DND-41 (cell line): ENCODE measurements at regions not wholly inside any gene's neighbourhood (a gene's known extent, or its start where the extent isn't known, plus 50 kb on each side); places are given as distances from the start of the nearest gene placed in this dataset.
"Not testable (repeated sequence)": the region's sequence is repeated elsewhere in the genome, so short reads cannot be mapped to it uniquely, and the experiment has no call there.

Experiments used
- ATAC-seq: fragments of 200-7000 bp; cut with Tn5 transposase; 3 replicates; pipeline ENCODE4 v1.9.1; 2021; ENCODE audit warnings: low read depth; ENCODE audit not compliant: insufficient read depth
- DNase-seq: peaks from one replicate; pipeline ENCODE4 v3.0.0-alpha.2; 2020
- H2AFZ ChIP-seq: 2 replicates; pipeline ENCODE4 v1.6.0; 2012; ENCODE audit warnings: low read depth, low read length
- H3K27ac ChIP-seq: 2 replicates; pipeline ENCODE4 v1.5.1; 2012; ENCODE audit warnings: low read length, inconsistent platforms
- H3K27me3 ChIP-seq: fragments of 200-600 bp; sonication (generic); 2 replicates; pipeline ENCODE4 v1.6.0; 2012; ENCODE audit warnings: low read length, mild to moderate bottlenecking, inconsistent platforms; ENCODE audit not compliant: insufficient read depth, poor library complexity
- H3K36me3 ChIP-seq: 2 replicates; pipeline ENCODE4 v1.5.1; 2012; ENCODE audit warnings: low read length, inconsistent platforms; ENCODE audit not compliant: insufficient read depth
- H3K4me1 ChIP-seq: 2 replicates; pipeline ENCODE4 v1.5.1; 2012; ENCODE audit warnings: mild to moderate bottlenecking, low read length; ENCODE audit not compliant: insufficient read depth
- H3K4me2 ChIP-seq: 2 replicates; pipeline ENCODE4 v1.6.0; 2012; ENCODE audit warnings: mild to moderate bottlenecking, moderate library complexity, low read length, inconsistent platforms; ENCODE audit not compliant: insufficient read depth
- H3K4me3 ChIP-seq, 2 experiments: fragments of 200-600 bp in 1 of 2; shearing (Covaris generic) in 1 of 2; 2 replicates each; pipeline ENCODE4 v1.5.1; 2012 to 2016; ENCODE audit warnings: inconsistent platforms in 2 of 2, low read length in 2 of 2, mild to moderate bottlenecking in 2 of 2, low read depth in 1 of 2, moderate library complexity in 1 of 2
- H3K79me2 ChIP-seq: 2 replicates; pipeline ENCODE4 v1.6.0; 2012; ENCODE audit warnings: low read length, inconsistent platforms; ENCODE audit not compliant: insufficient read depth
- H3K9ac ChIP-seq: 2 replicates; pipeline ENCODE4 v1.6.0; 2012; ENCODE audit warnings: low read depth, mild to moderate bottlenecking, inconsistent platforms, low read length, moderate library complexity
- H3K9me3 ChIP-seq: 2 replicates; pipeline ENCODE4 v1.5.1; 2012; ENCODE audit warnings: low read length, moderate library complexity, mild to moderate bottlenecking, inconsistent platforms; ENCODE audit not compliant: insufficient read depth, severe bottlenecking
- H4K20me1 ChIP-seq: 2 replicates; pipeline ENCODE4 v1.6.0; 2012; ENCODE audit warnings: low read length; ENCODE audit not compliant: insufficient read depth
- EZH2 ChIP-seq: IDR thresholded peaks from 3 replicates; pipeline ENCODE4 v1.6.1; 2012; ENCODE audit warnings: borderline replicate concordance, low read depth, mild to moderate bottlenecking, moderate library complexity, low read length, inconsistent platforms; ENCODE audit not compliant: severe bottlenecking
- TF ChIP-seq, protein P1 (sequence below): IDR thresholded peaks from 2 replicates; pipeline ENCODE4 v1.5.1; 2012; ENCODE audit warnings: borderline replicate concordance, low read length, moderate library complexity, mild to moderate bottlenecking; ENCODE audit not compliant: poor library complexity, severe bottlenecking; ENCODE audit errors: extremely low read depth

DNA sequence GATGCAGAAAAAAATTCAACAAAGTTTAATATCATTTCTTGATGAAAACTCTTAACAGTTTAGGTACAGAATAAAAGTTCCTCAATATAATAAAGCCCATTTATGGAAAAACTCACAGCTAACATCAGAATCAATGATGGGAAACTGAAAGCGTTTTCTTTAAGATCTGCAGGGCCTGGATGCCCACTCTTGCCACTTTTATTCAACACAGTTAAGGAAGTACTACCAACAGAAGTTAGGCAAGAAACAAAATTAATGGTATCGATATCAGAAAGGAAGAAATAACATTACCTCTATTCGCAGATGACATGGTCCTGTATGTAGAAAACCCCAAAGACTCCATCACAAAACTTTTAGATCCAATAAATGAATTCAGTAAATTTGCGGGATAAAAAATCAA, 542.4 kb upstream of the RGMB start:
- H4K20me1 ChIP-seq = no peaks in the 10 kb centered on the region
- H3K9me3 ChIP-seq = no peaks in the 10 kb centered on the region
- TF ChIP-seq EZH2 = no peak
- TF ChIP-seq, protein P1, sequence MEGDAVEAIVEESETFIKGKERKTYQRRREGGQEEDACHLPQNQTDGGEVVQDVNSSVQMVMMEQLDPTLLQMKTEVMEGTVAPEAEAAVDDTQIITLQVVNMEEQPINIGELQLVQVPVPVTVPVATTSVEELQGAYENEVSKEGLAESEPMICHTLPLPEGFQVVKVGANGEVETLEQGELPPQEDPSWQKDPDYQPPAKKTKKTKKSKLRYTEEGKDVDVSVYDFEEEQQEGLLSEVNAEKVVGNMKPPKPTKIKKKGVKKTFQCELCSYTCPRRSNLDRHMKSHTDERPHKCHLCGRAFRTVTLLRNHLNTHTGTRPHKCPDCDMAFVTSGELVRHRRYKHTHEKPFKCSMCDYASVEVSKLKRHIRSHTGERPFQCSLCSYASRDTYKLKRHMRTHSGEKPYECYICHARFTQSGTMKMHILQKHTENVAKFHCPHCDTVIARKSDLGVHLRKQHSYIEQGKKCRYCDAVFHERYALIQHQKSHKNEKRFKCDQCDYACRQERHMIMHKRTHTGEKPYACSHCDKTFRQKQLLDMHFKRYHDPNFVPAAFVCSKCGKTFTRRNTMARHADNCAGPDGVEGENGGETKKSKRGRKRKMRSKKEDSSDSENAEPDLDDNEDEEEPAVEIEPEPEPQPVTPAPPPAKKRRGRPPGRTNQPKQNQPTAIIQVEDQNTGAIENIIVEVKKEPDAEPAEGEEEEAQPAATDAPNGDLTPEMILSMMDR = no peak
- H3K9ac ChIP-seq = no peak overlapping the region
- no peak overlapping the region for H3K27ac ChIP-seq
- no peak for DNase-seq
- peaks cover 10% of the 10 kb centered on the region for H3K4me1 ChIP-seq
- no peaks in the 10 kb centered on the region for H3K79me2 ChIP-seq
- H3K4me2 ChIP-seq = no peak overlapping the region
- no peak for ATAC-seq
- H3K27me3 ChIP-seq = no peaks in the 10 kb centered on the region
- H3K4me3 ChIP-seq = no peak overlapping the region
- H2AFZ ChIP-seq = no peak overlapping the region
- H3K36me3 ChIP-seq = no peaks in the 10 kb centered on the region

DNA sequence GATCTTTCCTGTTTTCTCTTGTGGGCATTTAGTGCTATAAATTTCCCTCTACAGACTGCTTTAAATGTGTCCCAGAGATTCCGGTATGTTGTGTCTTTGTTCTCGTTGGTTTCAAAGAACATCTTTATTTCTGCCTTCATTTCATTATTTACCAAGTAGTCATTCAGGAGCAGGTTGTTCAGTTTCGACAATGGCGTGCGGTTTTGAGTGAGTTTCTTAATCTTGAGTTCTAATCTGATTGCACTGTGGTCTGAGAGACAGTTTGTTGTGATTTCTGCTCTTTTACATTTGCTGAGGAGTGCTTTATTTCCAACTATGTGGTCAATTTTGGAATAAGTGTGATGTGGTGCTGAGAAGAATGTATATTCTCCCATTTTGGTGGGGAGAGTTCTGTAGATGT, 535.7 kb upstream of the RGMB start:
- H3K4me1 ChIP-seq, H4K20me1 ChIP-seq, H3K27me3 ChIP-seq, H3K27ac ChIP-seq, H3K4me3 ChIP-seq, H3K79me2 ChIP-seq, ATAC-seq, H2AFZ ChIP-seq, H3K4me2 ChIP-seq, H3K36me3 ChIP-seq, H3K9me3 ChIP-seq, H3K9ac ChIP-seq, DNase-seq: not testable (repeated sequence)

DNA sequence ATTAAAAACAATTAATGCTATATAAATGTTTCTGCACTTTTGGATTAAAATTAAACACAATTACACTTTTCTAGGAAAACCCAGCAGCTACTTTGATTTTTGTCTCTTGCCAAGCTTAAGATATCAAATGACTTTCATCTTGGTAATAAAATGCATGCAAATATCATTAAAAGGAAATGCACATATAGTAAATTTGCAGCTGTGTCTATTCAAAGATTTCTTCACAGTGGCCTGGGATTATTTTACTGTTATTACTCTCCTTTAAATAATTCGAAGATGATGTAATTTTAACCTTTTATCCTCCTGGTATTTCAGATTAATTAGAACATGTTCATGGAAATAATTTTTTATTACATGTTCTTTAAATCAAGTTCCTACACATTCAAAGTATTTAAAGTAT, 529.5 kb upstream of the RGMB start:
- Histone ChIP-seq H4K20me1 (no peaks in the 10 kb centered on the region), H3K27me3 (no peaks in the 10 kb centered on the region), H3K9ac (no peak overlapping the region), H3K4me1 (no peaks in the 10 kb centered on the region), H3K4me2 (no peak overlapping the region), H3K9me3 (no peaks in the 10 kb centered on the region), H2AFZ (no peak overlapping the region), H3K79me2 (no peaks in the 10 kb centered on the region), H3K36me3 (no peaks in the 10 kb centered on the region), H3K4me3 (no peak overlapping the region), H3K27ac (no peak overlapping the region)
- ATAC-seq = no peak
- TF ChIP-seq, protein P1 = no peak
- no peak for TF ChIP-seq EZH2
- no peak for DNase-seq

DNA sequence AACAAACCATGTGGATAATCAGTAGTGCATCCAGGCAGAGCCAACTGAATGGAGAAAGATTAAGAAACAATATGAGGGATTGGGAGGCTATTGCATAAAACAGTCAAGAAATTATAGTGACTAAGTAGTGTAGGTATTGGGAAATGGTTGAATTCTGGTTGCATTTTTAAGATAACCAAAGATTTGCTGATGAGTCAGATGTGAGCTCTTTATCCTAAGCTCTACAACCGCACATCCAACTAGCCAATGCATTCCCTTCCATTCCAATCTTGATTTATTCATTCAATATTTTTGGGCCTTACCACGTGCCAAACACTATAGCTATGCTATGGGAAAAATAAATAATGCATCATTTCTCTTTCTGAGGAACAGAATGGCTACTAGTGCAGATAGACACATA, 524.5 kb upstream of the RGMB start:
- ATAC-seq (no peak), DNase-seq (no peak)
- Histone ChIP-seq H4K20me1 (no peaks in the 10 kb centered on the region), H3K79me2 (no peaks in the 10 kb centered on the region), H2AFZ (no peak overlapping the region), H3K27me3 (no peaks in the 10 kb centered on the region), H3K9me3 (no peaks in the 10 kb centered on the region), H3K27ac (no peak overlapping the region), H3K4me2 (no peak overlapping the region), H3K4me1 (no peaks in the 10 kb centered on the region), H3K9ac (no peak overlapping the region), H3K36me3 (no peaks in the 10 kb centered on the region), H3K4me3 (no peak overlapping the region)
- TF ChIP-seq, protein P1 = no peak
- no peak for TF ChIP-seq EZH2
